Liver (tissue), 8 donors: ENCODE measurements at regions not wholly inside any gene's neighbourhood (a gene's known extent, or its start where the extent isn't known, plus 50 kb on each side); places are given as distances from the start of the nearest gene placed in this dataset.

Source experiments
- DNase-seq: peaks from one replicate; pipeline ENCODE4 v3.0.0-alpha.2; 2017; ENCODE audit warnings: low spot score
- H3K27ac ChIP-seq, 2 donors: one replicate each; pipeline ENCODE4 v1.7.0; 2013; ENCODE audit warnings: inconsistent platforms in 2 of 2, low read length in 2 of 2, control low read depth in 1 of 2, low read depth in 1 of 2, mild to moderate bottlenecking in 1 of 2
- H3K27me3 ChIP-seq, 4 donors: one replicate each; pipeline versions ENCODE4 v1.6.1 to v1.7.0; 2013; ENCODE audit warnings: low read length in 3 of 4, inconsistent platforms in 1 of 4, mild to moderate bottlenecking in 1 of 4, moderate library complexity in 1 of 4; ENCODE audit not compliant: control insufficient read depth in 4 of 4, insufficient read depth in 4 of 4
- H3K36me3 ChIP-seq, 4 donors: one replicate each; pipeline versions ENCODE4 v1.6.1 to v1.7.0; 2013; ENCODE audit warnings: low read length in 3 of 4, mild to moderate bottlenecking in 3 of 4, low read depth in 1 of 4, moderate library complexity in 1 of 4; ENCODE audit not compliant: control insufficient read depth in 4 of 4, insufficient read depth in 3 of 4
- H3K4me1 ChIP-seq, 4 donors: one replicate each; pipeline versions ENCODE4 v1.6.1 to v1.7.0; 2013; ENCODE audit warnings: low read length in 3 of 4, mild to moderate bottlenecking in 3 of 4, moderate library complexity in 1 of 4; ENCODE audit not compliant: control insufficient read depth in 4 of 4, insufficient read depth in 4 of 4
- H3K4me3 ChIP-seq, 3 donors: one replicate each; pipeline versions ENCODE4 v1.6.1 to v1.7.0; 2013; ENCODE audit warnings: low read length in 3 of 3, control low read depth in 1 of 3, low read depth in 1 of 3, mild to moderate bottlenecking in 1 of 3
- H3K9ac ChIP-seq, 2 donors: one replicate each; pipeline ENCODE4 v1.7.0; 2013; ENCODE audit warnings: low read length in 2 of 2, mild to moderate bottlenecking in 2 of 2, moderate library complexity in 2 of 2, control low read depth in 1 of 2, low read depth in 1 of 2
- H3K9me3 ChIP-seq, 4 donors: one replicate each; pipeline versions ENCODE4 v1.6.1 to v1.7.0; 2013; ENCODE audit warnings: low read length in 3 of 4; ENCODE audit not compliant: control insufficient read depth in 4 of 4
- EGR1 ChIP-seq, 2 donors: IDR thresholded peaks; 2 replicates each; pipeline ENCODE4 v1.6.1; 2016 to 2018; ENCODE audit warnings: antibody characterized with exemption in 2 of 2, low read depth in 2 of 2
- FOXA1 ChIP-seq: IDR thresholded peaks from 2 replicates; pipeline ENCODE4 v1.6.1; 2016; ENCODE audit warnings: antibody characterized with exemption
- FOXA2 ChIP-seq: IDR thresholded peaks from 2 replicates; pipeline ENCODE4 v1.6.1; 2016; ENCODE audit warnings: antibody characterized with exemption
- GABPA ChIP-seq, 2 donors: IDR thresholded peaks in 1 of 2; conservative IDR thresholded peaks in 1 of 2; 2 replicates each; pipeline ENCODE4 v1.6.1; 2016; ENCODE audit warnings: antibody characterized with exemption in 2 of 2, mild to moderate bottlenecking in 1 of 2, moderate library complexity in 1 of 2
- HNF4A ChIP-seq, 2 donors: conservative IDR thresholded peaks; 2 replicates each; pipeline ENCODE4 v1.6.1; 2016; ENCODE audit warnings: antibody characterized with exemption in 2 of 2, mild to moderate bottlenecking in 2 of 2
- HNF4G ChIP-seq: IDR thresholded peaks from 2 replicates; pipeline ENCODE4 v1.6.1; 2016; ENCODE audit warnings: antibody characterized with exemption
- JUND ChIP-seq, 2 donors: IDR thresholded peaks; 2 replicates each; pipeline ENCODE4 v1.6.1; 2016; ENCODE audit warnings: antibody characterized with exemption in 2 of 2
- NR2F2 ChIP-seq: IDR thresholded peaks from 2 replicates; pipeline ENCODE4 v1.6.1; 2016; ENCODE audit warnings: antibody characterized with exemption
- RAD21 ChIP-seq, 2 donors: IDR thresholded peaks; 2 replicates each; pipeline ENCODE4 v1.6.1; 2016; ENCODE audit warnings: antibody characterized with exemption in 2 of 2, mild to moderate bottlenecking in 2 of 2
- RXRA ChIP-seq, 2 donors: IDR thresholded peaks; 2 replicates each; pipeline ENCODE4 v1.6.1; 2017 to 2018; ENCODE audit warnings: antibody characterized with exemption in 2 of 2, mild to moderate bottlenecking in 1 of 2
- SP1 ChIP-seq: IDR thresholded peaks from 2 replicates; pipeline ENCODE4 v1.6.1; 2018; ENCODE audit warnings: antibody characterized with exemption, mild to moderate bottlenecking
- TAF1 ChIP-seq: conservative IDR thresholded peaks from 2 replicates; pipeline ENCODE4 v1.6.1; 2016; ENCODE audit warnings: antibody characterized with exemption, mild to moderate bottlenecking
- YY1 ChIP-seq: IDR thresholded peaks from 2 replicates; pipeline ENCODE4 v1.6.1; 2016; ENCODE audit warnings: antibody characterized with exemption, mild to moderate bottlenecking
- WGBS: extraction: QIAGEN DNeasy Blood & Tissue Kit; methylation state at CpG from one replicate; pipeline ENCODE4 v1.1.7; 2013; 5-methylcytosine and 5-hydroxymethylcytosine counted together
- TF ChIP-seq, protein P1 (sequence below): IDR thresholded peaks from 2 replicates; pipeline ENCODE4 v1.6.1; 2016; ENCODE audit warnings: antibody characterized with exemption
- TF ChIP-seq, protein P2 (sequence below): IDR thresholded peaks from 2 replicates; pipeline ENCODE4 v1.6.1; 2016; ENCODE audit warnings: antibody characterized with exemption, mild to moderate bottlenecking
- TF ChIP-seq, protein P3 (sequence below): IDR thresholded peaks from 2 replicates; pipeline ENCODE4 v1.6.1; 2016; ENCODE audit warnings: antibody characterized with exemption
- TF ChIP-seq, protein P4 (sequence below): fragments of 150-350 bp; IDR thresholded peaks from 2 replicates; pipeline ENCODE4 v1.5.1; 2017; ENCODE audit warnings: improper control_type of control experiment, low read depth, low read length; ENCODE audit not compliant: missing input control
- TF ChIP-seq, protein P5 (sequence below): IDR thresholded peaks from 2 replicates; pipeline ENCODE4 v1.6.1; 2016; ENCODE audit warnings: antibody characterized with exemption
- donor health status: healthy.
- donor health status: healthy.
- donor health status: healthy.
- donor health status: healthy.
- donor health status: healthy.

DNA sequence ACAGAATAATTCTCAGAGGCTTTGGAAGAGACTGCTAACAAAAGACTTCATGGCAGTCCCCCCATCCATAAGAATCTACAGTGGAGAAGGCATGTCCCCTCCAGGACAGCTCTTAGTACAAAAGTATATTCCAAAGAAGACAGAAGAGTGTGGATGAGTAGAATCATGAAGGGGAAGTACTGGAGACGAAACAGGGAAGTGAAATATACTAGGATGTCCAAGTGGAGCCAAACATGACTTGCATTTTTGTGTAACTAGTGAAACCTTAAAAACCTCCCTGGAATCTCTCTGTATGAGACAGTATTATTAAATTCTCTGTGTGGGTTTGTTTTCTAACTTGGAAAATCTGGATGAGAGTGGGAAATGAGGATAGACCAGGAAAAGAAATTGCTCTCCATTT is 312.4 kb downstream of the RSL24D1 start:
- no peak overlapping the region for H3K27ac ChIP-seq
- no peak for TF ChIP-seq SP1
- TF ChIP-seq FOXA1: no peak
- TF ChIP-seq HNF4G: no peak
- TF ChIP-seq RAD21 (IDR thresholded peaks at IDR 0.05): no peak
- TF ChIP-seq HNF4A (conservative IDR thresholded peaks at IDR 0.05): no peak
- no peak for TF ChIP-seq GABPA (IDR thresholded peaks at IDR 0.05 in 1 of 2, conservative IDR thresholded peaks at IDR 0.05 in 1 of 2)
- TF ChIP-seq, protein P1, sequence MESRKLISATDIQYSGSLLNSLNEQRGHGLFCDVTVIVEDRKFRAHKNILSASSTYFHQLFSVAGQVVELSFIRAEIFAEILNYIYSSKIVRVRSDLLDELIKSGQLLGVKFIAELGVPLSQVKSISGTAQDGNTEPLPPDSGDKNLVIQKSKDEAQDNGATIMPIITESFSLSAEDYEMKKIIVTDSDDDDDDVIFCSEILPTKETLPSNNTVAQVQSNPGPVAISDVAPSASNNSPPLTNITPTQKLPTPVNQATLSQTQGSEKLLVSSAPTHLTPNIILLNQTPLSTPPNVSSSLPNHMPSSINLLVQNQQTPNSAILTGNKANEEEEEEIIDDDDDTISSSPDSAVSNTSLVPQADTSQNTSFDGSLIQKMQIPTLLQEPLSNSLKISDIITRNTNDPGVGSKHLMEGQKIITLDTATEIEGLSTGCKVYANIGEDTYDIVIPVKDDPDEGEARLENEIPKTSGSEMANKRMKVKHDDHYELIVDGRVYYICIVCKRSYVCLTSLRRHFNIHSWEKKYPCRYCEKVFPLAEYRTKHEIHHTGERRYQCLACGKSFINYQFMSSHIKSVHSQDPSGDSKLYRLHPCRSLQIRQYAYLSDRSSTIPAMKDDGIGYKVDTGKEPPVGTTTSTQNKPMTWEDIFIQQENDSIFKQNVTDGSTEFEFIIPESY: no peak
- TF ChIP-seq FOXA2: no peak
- no peak for TF ChIP-seq YY1
- TF ChIP-seq, protein P2, sequence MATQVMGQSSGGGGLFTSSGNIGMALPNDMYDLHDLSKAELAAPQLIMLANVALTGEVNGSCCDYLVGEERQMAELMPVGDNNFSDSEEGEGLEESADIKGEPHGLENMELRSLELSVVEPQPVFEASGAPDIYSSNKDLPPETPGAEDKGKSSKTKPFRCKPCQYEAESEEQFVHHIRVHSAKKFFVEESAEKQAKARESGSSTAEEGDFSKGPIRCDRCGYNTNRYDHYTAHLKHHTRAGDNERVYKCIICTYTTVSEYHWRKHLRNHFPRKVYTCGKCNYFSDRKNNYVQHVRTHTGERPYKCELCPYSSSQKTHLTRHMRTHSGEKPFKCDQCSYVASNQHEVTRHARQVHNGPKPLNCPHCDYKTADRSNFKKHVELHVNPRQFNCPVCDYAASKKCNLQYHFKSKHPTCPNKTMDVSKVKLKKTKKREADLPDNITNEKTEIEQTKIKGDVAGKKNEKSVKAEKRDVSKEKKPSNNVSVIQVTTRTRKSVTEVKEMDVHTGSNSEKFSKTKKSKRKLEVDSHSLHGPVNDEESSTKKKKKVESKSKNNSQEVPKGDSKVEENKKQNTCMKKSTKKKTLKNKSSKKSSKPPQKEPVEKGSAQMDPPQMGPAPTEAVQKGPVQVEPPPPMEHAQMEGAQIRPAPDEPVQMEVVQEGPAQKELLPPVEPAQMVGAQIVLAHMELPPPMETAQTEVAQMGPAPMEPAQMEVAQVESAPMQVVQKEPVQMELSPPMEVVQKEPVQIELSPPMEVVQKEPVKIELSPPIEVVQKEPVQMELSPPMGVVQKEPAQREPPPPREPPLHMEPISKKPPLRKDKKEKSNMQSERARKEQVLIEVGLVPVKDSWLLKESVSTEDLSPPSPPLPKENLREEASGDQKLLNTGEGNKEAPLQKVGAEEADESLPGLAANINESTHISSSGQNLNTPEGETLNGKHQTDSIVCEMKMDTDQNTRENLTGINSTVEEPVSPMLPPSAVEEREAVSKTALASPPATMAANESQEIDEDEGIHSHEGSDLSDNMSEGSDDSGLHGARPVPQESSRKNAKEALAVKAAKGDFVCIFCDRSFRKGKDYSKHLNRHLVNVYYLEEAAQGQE: no peak
- TF ChIP-seq, protein P3, sequence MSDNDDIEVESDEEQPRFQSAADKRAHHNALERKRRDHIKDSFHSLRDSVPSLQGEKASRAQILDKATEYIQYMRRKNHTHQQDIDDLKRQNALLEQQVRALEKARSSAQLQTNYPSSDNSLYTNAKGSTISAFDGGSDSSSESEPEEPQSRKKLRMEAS: no peak
- no peak for TF ChIP-seq TAF1
- no peak for TF ChIP-seq JUND (IDR thresholded peaks at IDR 0.05)
- no peaks in the 10 kb centered on the region for H3K4me1 ChIP-seq
- no peak overlapping the region for H3K4me3 ChIP-seq
- H3K9me3 ChIP-seq: peaks cover 1 to 5% (median 3%) of the 10 kb centered on the region in 4 donors
- H3K36me3 ChIP-seq: no peaks in the 10 kb centered on the region
- DNase-seq: no peak
- H3K27me3 ChIP-seq: no peaks in the 10 kb centered on the region
- no peak overlapping the region for H3K9ac ChIP-seq
- WGBS: 0% methylated on average over 1 of the region's 1 CpG

DNA sequence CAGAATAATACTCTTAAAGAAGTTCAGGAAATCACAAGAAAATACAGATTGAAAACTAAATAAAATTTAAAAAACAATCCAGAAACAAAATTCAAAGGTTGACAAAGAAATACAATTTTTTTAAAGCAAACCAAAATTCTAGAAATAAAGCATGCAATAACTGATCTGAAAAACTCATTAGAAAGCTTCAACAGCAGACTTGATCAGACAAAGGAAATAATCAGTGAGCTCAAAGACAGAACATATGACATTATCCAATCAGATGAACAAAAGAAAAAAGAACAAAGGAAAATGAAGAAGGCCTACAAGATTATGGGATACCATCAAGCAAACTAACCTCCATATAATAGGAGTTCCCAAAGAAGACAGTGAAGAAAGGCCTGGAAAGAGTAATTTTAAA is 336.8 kb downstream of the RSL24D1 start:
- TF ChIP-seq RAD21 (IDR thresholded peaks at IDR 0.05) (no peak), EGR1 (IDR thresholded peaks at IDR 0.05; ENCODE audit: low read depth in 2 of 2) (no peak), FOXA2 (no peak), GABPA (IDR thresholded peaks at IDR 0.05 in 1 of 2, conservative IDR thresholded peaks at IDR 0.05 in 1 of 2) (no peak), TAF1 (no peak), FOXA1 (no peak), SP1 (no peak), JUND (IDR thresholded peaks at IDR 0.05) (no peak), HNF4A (conservative IDR thresholded peaks at IDR 0.05) (no peak), NR2F2 (no peak), HNF4G (no peak), RXRA (IDR thresholded peaks at IDR 0.05) (no peak), YY1 (no peak)
- TF ChIP-seq, protein P1: no peak
- TF ChIP-seq, protein P3: no peak
- TF ChIP-seq, protein P2: no peak
- TF ChIP-seq, protein P4, sequence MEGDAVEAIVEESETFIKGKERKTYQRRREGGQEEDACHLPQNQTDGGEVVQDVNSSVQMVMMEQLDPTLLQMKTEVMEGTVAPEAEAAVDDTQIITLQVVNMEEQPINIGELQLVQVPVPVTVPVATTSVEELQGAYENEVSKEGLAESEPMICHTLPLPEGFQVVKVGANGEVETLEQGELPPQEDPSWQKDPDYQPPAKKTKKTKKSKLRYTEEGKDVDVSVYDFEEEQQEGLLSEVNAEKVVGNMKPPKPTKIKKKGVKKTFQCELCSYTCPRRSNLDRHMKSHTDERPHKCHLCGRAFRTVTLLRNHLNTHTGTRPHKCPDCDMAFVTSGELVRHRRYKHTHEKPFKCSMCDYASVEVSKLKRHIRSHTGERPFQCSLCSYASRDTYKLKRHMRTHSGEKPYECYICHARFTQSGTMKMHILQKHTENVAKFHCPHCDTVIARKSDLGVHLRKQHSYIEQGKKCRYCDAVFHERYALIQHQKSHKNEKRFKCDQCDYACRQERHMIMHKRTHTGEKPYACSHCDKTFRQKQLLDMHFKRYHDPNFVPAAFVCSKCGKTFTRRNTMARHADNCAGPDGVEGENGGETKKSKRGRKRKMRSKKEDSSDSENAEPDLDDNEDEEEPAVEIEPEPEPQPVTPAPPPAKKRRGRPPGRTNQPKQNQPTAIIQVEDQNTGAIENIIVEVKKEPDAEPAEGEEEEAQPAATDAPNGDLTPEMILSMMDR: no peak
- TF ChIP-seq, protein P5, sequence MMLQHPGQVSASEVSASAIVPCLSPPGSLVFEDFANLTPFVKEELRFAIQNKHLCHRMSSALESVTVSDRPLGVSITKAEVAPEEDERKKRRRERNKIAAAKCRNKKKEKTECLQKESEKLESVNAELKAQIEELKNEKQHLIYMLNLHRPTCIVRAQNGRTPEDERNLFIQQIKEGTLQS: no peak
- no peak overlapping the region for H3K27ac ChIP-seq
- H3K36me3 ChIP-seq: no peaks in the 10 kb centered on the region
- no peaks in the 10 kb centered on the region for H3K27me3 ChIP-seq
- H3K4me1 ChIP-seq: no peaks in the 10 kb centered on the region
- no peak overlapping the region for H3K9ac ChIP-seq
- H3K9me3 ChIP-seq: peaks cover 0 to 4% (median under 1%) of the 10 kb centered on the region in 4 donors
- no peak for DNase-seq
- H3K4me3 ChIP-seq: no peak overlapping the region
